ENCODE measurements at regions not wholly inside any gene's neighbourhood (a gene's known extent, or its start where the extent isn't known, plus 50 kb on each side); places are given as distances from the start of the nearest gene placed in this dataset.

DNA sequence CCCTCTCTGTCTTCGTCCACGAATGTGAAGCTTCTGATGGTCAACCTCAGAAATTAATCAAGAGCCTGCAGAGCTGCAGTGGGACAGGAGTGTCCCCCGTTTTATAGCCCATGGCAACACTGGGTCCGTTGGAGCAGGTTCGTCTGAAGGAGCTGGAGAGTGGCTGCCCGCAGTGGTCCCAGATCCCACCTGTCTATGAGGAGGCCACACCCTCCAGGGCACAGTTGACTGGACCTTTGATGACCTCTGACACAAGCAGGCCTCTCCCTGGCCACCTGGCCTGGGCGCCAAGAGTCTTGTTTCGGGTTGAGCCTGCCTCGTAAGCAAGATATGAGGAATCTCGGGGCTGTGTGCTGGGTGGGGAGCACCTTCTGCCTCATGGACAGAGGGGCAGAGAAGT lies 100.7 kb upstream of the SFSWAP start:
- H3K27ac ChIP-seq: no peak overlapping the region
- H3K27me3 ChIP-seq: peaks cover under 1% of the 10 kb centered on the region

DNA sequence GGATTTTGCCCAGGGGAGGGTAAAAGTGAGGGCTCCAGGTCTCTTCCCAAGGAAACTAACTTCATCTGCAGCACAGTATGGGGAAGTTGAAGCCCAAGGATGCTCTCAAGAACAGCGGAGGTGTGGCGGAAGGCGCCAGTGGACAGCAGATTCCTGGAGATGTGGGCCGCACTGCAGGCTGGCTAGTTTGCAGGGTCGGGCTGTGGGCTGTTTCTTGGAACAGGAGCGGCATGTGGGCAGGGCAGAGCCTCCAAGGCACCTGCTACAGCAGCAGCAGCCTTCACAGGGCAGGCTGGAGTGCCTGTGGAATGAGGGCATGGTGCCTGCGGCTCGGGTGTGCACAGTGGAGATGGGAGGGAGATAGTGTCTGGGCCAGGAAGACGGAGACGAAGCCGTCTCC lies 100.0 kb upstream of the SFSWAP start:
- Histone ChIP-seq H3K4me1 (peaks cover 28% of the 10 kb centered on the region), H3K4me3 (no peak overlapping the region), H3K36me3 (no peaks in the 10 kb centered on the region), H3K27me3 (peaks cover 3% of the 10 kb centered on the region), H3K27ac (no peak overlapping the region), H3K9me3 (no peaks in the 10 kb centered on the region)
- DNase-seq (ENCODE audit: low spot score in 2 of 2): no peak
- TF ChIP-seq POLR2AphosphoS5 (IDR thresholded peaks at IDR 0.05) (no peak), POLR2A (IDR thresholded peaks at IDR 0.05) (no peak), EP300 (IDR thresholded peaks at IDR 0.05) (no peak)
- TF ChIP-seq, protein P1, sequence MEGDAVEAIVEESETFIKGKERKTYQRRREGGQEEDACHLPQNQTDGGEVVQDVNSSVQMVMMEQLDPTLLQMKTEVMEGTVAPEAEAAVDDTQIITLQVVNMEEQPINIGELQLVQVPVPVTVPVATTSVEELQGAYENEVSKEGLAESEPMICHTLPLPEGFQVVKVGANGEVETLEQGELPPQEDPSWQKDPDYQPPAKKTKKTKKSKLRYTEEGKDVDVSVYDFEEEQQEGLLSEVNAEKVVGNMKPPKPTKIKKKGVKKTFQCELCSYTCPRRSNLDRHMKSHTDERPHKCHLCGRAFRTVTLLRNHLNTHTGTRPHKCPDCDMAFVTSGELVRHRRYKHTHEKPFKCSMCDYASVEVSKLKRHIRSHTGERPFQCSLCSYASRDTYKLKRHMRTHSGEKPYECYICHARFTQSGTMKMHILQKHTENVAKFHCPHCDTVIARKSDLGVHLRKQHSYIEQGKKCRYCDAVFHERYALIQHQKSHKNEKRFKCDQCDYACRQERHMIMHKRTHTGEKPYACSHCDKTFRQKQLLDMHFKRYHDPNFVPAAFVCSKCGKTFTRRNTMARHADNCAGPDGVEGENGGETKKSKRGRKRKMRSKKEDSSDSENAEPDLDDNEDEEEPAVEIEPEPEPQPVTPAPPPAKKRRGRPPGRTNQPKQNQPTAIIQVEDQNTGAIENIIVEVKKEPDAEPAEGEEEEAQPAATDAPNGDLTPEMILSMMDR (IDR thresholded peaks at IDR 0.05): no peak
- 71% methylated on average over 11 of the region's 11 CpGs for WGBS

More for the DNA sequence above, 100.7 kb upstream of the SFSWAP start:
- Histone ChIP-seq H3K4me3 (no peak overlapping the region), H3K4me1 (peaks cover 28% of the 10 kb centered on the region), H3K9me3 (no peaks in the 10 kb centered on the region), H3K36me3 (no peaks in the 10 kb centered on the region)
- 90% methylated on average over 9 of the region's 10 CpGs for WGBS
- TF ChIP-seq EP300 (IDR thresholded peaks at IDR 0.05) (no peak), POLR2A (IDR thresholded peaks at IDR 0.05) (no peak), POLR2AphosphoS5 (IDR thresholded peaks at IDR 0.05) (no peak)
- TF ChIP-seq, protein P1 (IDR thresholded peaks at IDR 0.05): no peak
- no peak for DNase-seq (ENCODE audit: low spot score in 2 of 2)

DNA sequence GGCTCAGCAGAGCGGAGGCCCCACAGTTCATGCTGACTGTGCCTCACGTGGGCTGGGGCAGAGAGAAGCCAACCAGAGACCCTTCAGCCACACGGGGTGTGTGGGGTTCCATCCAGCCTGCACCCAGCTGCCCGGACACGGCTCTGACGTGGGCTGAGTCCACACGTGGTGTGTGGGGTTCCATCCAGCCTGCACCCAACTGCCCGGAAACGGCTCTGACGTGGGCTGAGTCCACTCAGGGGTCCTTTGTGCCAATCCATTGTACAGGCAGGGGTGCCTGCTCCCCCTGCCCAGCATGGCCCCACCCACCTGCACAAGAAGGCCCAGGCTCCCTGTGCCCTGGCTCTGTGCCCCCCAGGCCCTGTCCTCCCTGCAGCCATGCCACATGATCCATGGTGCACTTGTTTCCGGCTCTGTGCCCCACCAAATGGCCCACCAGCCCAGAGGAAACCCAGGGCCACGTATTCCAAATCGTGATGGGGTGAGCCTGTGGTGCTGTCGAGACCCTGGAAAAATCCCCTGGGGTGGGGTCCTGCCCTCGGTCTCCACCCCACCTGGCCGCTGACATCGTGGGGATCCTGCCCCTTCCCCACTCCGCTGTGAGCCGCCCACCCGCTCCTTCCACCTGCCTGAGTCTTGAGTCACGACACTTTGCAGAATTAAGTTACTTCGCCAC lies 99.3 kb upstream of the SFSWAP start:
- no peak for DNase-seq (ENCODE audit: low spot score in 2 of 2)
- Histone ChIP-seq H3K4me3 (no peak overlapping the region), H3K9me3 (no peaks in the 10 kb centered on the region), H3K36me3 (no peaks in the 10 kb centered on the region), H3K4me1 (peaks cover 25% of the 10 kb centered on the region), H3K27ac (no peak overlapping the region), H3K27me3 (peaks cover 5% of the 10 kb centered on the region)
- WGBS: 85% methylated on average over 12 of the region's 22 CpGs
- TF ChIP-seq POLR2A (IDR thresholded peaks at IDR 0.05): no peak
- TF ChIP-seq, protein P1 (IDR thresholded peaks at IDR 0.05): no peak

DNA sequence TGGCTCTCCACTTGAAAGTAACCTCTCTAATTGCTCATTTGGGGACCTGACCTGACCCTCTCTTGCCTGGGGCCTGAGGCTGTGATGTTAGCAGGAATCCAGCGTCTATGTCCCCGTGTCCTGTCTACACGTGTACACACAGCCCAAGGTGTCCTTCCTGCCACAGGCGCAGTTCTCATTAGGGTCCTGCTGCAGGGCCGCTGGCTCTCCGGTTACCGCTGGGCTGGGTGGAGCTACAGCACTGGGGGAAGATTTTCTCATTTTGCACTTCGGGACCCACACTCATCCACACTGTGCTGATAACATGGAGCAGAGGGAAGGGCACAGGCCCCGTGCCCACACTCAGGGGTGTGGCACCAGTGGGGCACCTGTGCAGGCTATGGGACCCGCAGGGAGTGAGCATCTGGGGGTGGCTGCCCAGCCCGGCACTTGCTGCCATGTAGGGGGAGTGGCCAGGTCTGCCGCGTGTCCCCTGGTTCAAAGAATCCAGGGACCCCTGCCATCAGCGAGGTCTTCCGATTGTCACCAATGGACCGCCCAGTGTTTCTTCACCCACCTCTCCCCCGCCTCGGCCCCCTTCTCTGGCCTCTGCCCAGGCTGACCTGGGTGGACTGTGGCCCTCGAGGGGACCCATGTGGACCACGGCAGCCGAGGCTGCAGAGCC lies 98.7 kb upstream of the SFSWAP start:
- no peaks in the 10 kb centered on the region for H3K36me3 ChIP-seq
- WGBS: 80% methylated on average over 15 of the region's 21 CpGs
- DNase-seq (ENCODE audit: low spot score in 2 of 2): no peak
- no peak overlapping the region for H3K27ac ChIP-seq
- no peaks in the 10 kb centered on the region for H3K9me3 ChIP-seq
- peaks cover 7% of the 10 kb centered on the region for H3K27me3 ChIP-seq
- peaks cover 23% of the 10 kb centered on the region for H3K4me1 ChIP-seq
- TF ChIP-seq POLR2A (IDR thresholded peaks at IDR 0.05) (no peak), POLR2AphosphoS5 (IDR thresholded peaks at IDR 0.05) (no peak), EP300 (IDR thresholded peaks at IDR 0.05) (no peak)
- TF ChIP-seq, protein P1 (IDR thresholded peaks at IDR 0.05): no peak
- no peak overlapping the region for H3K4me3 ChIP-seq

DNA sequence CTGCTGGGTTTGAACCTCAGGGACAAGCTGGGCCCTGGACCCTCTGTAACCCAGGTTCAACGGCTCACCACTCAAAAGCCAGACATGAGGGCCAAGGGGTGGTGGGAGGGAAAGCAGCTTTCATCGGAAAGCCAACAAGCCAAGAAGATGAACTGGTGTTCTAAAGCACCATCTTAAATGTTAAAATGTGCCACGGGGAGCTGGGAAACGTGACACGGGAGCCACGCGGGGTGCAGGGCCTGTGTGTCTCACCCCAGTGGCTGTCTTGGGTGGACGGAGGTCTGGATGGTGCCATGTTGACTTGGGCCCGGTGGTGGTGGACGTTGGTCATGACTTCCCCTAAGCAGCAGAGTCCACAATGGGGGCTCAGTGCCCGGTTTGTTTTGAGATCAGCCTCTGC lies 97.7 kb upstream of the SFSWAP start:
- no peak overlapping the region for H3K27ac ChIP-seq
- no peaks in the 10 kb centered on the region for H3K36me3 ChIP-seq
- H3K4me1 ChIP-seq: peaks cover 15% of the 10 kb centered on the region
- H3K9me3 ChIP-seq: no peaks in the 10 kb centered on the region
- WGBS: 88% methylated on average over 11 of the region's 11 CpGs
- H3K4me3 ChIP-seq: no peak overlapping the region
- no peak for TF ChIP-seq EP300 (IDR thresholded peaks at IDR 0.05)
- no peak for TF ChIP-seq POLR2AphosphoS5 (IDR thresholded peaks at IDR 0.05)
- TF ChIP-seq, protein P1 (IDR thresholded peaks at IDR 0.05): no peak
- TF ChIP-seq POLR2A (IDR thresholded peaks at IDR 0.05): no peak
- peaks cover 17% of the 10 kb centered on the region for H3K27me3 ChIP-seq
- DNase-seq (ENCODE audit: low spot score in 2 of 2): no peak

Data from suprapubic skin (tissue), 4 donors.